ENCODE measurements at regions not wholly inside any gene's neighbourhood (a gene's known extent, or its start where the extent isn't known, plus 50 kb on each side); places are given as distances from the start of the nearest gene placed in this dataset.

DNA sequence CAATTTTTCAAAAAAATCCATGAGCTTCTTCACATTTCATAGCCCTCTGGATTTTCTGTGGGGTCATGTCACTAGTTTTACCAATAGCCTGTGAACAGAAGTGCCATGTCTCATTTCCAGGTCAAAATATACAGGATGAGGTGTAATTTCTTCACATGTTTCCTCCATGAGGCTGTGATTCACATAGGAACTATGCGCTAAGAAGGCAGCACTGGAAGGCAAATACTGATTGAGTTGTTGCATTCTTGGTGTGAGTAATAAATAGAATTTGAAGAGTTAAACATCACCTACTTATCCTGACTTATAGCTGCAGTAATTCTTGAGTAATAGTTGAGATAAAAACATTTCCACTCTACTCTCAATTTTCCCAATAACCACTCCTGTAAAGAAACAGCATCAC lies 442.3 kb downstream of the HAO1 start:
- TF ChIP-seq, protein P1, sequence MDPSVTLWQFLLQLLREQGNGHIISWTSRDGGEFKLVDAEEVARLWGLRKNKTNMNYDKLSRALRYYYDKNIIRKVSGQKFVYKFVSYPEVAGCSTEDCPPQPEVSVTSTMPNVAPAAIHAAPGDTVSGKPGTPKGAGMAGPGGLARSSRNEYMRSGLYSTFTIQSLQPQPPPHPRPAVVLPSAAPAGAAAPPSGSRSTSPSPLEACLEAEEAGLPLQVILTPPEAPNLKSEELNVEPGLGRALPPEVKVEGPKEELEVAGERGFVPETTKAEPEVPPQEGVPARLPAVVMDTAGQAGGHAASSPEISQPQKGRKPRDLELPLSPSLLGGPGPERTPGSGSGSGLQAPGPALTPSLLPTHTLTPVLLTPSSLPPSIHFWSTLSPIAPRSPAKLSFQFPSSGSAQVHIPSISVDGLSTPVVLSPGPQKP (IDR thresholded peaks at IDR 0.05; ENCODE audit: low read depth, low read length) = no peak
- TF ChIP-seq TP53 (CRISPR knock-in tag; IDR thresholded peaks at IDR 0.05) (no peak), NFE2L2 (conservative IDR thresholded peaks at IDR 0.05; ENCODE audit: low read length) (no peak), RFX5 (IDR thresholded peaks at IDR 0.05) (no peak), POLR2A (IDR thresholded peaks at IDR 0.05; ENCODE audit: low read length) (no peak), GATA3 (IDR thresholded peaks at IDR 0.05; ENCODE audit: borderline replicate concordance) (no peak), CEBPB (IDR thresholded peaks at IDR 0.05) (no peak), EHMT2 (IDR thresholded peaks at IDR 0.05; ENCODE audit: low read depth) (no peak), ZFP36 (IDR thresholded peaks at IDR 0.05; ENCODE audit: borderline replicate concordance, partially characterized antibody) (no peak), PHF8 (IDR thresholded peaks at IDR 0.05; ENCODE audit: borderline replicate concordance, low read depth) (no peak), RNF2 (IDR thresholded peaks at IDR 0.05; ENCODE audit: borderline replicate concordance, low read depth) (no peak)
- TF ChIP-seq, protein P2, sequence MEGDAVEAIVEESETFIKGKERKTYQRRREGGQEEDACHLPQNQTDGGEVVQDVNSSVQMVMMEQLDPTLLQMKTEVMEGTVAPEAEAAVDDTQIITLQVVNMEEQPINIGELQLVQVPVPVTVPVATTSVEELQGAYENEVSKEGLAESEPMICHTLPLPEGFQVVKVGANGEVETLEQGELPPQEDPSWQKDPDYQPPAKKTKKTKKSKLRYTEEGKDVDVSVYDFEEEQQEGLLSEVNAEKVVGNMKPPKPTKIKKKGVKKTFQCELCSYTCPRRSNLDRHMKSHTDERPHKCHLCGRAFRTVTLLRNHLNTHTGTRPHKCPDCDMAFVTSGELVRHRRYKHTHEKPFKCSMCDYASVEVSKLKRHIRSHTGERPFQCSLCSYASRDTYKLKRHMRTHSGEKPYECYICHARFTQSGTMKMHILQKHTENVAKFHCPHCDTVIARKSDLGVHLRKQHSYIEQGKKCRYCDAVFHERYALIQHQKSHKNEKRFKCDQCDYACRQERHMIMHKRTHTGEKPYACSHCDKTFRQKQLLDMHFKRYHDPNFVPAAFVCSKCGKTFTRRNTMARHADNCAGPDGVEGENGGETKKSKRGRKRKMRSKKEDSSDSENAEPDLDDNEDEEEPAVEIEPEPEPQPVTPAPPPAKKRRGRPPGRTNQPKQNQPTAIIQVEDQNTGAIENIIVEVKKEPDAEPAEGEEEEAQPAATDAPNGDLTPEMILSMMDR (IDR thresholded peaks at IDR 0.05) = no peak
- TF ChIP-seq, protein P3, sequence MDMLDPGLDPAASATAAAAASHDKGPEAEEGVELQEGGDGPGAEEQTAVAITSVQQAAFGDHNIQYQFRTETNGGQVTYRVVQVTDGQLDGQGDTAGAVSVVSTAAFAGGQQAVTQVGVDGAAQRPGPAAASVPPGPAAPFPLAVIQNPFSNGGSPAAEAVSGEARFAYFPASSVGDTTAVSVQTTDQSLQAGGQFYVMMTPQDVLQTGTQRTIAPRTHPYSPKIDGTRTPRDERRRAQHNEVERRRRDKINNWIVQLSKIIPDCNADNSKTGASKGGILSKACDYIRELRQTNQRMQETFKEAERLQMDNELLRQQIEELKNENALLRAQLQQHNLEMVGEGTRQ (IDR thresholded peaks at IDR 0.05) = no peak

Measured in A549 (cell line).